OCI-LY3 (cell line): ENCODE measurements at regions not wholly inside any gene's neighbourhood (a gene's known extent, or its start where the extent isn't known, plus 50 kb on each side); places are given as distances from the start of the nearest gene placed in this dataset.
"Not testable (repeated sequence)": the region's sequence is repeated elsewhere in the genome, so short reads cannot be mapped to it uniquely, and the experiment has no call there.

ENCODE experiments used
- H2AFZ ChIP-seq: fragments of 200-600, 300-600 bp; shearing (Covaris generic); 2 replicates; pipeline ENCODE4 v1.6.0; 2014; ENCODE audit warnings: antibody characterized with exemption, low read depth, low read length
- H3K27ac ChIP-seq: fragments of 200-600, 300-600 bp; sonication (generic); 2 replicates; pipeline ENCODE4 v1.5.1; 2014; ENCODE audit warnings: mild to moderate bottlenecking, low read length, moderate library complexity, mixed read lengths
- H3K27me3 ChIP-seq: fragments of 200-600, 300-600 bp; sonication (generic); 2 replicates; pipeline ENCODE4 v1.6.1; 2014; ENCODE audit warnings: low read depth, low read length, mixed read lengths
- H3K36me3 ChIP-seq: fragments of 200-600, 300-600 bp; sonication (generic); replicated peaks from 2 replicates; pipeline ENCODE3; 2014; ENCODE audit warnings: low read depth, low read length, mixed read lengths
- H3K4me1 ChIP-seq: fragments of 300-600, 200-600 bp; sonication (generic); 2 replicates; pipeline ENCODE4 v1.6.1; 2014; ENCODE audit warnings: low read length, mixed read lengths
- H3K4me2 ChIP-seq: fragments of 200-600, 300-600 bp; sonication (generic); 2 replicates; pipeline ENCODE4 v1.6.1; 2014; ENCODE audit warnings: low read length, mixed read lengths
- H3K4me3 ChIP-seq: fragments of 300-600, 200-600 bp; sonication (generic); 2 replicates; pipeline ENCODE4 v1.5.1; 2014; ENCODE audit warnings: antibody characterized with exemption, mild to moderate bottlenecking, low read length, moderate library complexity
- H3K79me2 ChIP-seq: fragments of 300-600, 200-600 bp; shearing (Covaris generic); 2 replicates; pipeline ENCODE4 v1.6.1; 2014; ENCODE audit warnings: mild to moderate bottlenecking, low read length, mixed read lengths
- H3K9ac ChIP-seq: fragments of 300-600, 200-600 bp; shearing (Covaris generic); 2 replicates; pipeline ENCODE4 v1.6.0; 2014; ENCODE audit warnings: mild to moderate bottlenecking, low read length, moderate library complexity
- H3K9me3 ChIP-seq: fragments of 200-600, 300-600 bp; shearing (Covaris generic); 2 replicates; pipeline ENCODE4 v1.6.1; 2014; ENCODE audit warnings: low read length, mixed read lengths; ENCODE audit not compliant: insufficient read depth
- H4K20me1 ChIP-seq: fragments of 200-600, 300-600 bp; sonication (generic); 2 replicates; pipeline ENCODE4 v1.6.1; 2016; ENCODE audit warnings: low read length, mixed read lengths; ENCODE audit not compliant: insufficient read depth
- EZH2phosphoT487 ChIP-seq: fragments of 200-600 bp; shearing (Covaris generic); IDR thresholded peaks from 2 replicates; pipeline ENCODE4 v1.6.1; 2018; ENCODE audit warnings: antibody characterized with exemption, mixed run types, low read depth
- TF ChIP-seq, protein P1 (sequence below): fragments of 200-600, 300-600 bp; sonication (generic); IDR thresholded peaks from 2 replicates; pipeline ENCODE4 v1.5.1; 2014; ENCODE audit warnings: antibody characterized with exemption, low read length, low read depth

DNA sequence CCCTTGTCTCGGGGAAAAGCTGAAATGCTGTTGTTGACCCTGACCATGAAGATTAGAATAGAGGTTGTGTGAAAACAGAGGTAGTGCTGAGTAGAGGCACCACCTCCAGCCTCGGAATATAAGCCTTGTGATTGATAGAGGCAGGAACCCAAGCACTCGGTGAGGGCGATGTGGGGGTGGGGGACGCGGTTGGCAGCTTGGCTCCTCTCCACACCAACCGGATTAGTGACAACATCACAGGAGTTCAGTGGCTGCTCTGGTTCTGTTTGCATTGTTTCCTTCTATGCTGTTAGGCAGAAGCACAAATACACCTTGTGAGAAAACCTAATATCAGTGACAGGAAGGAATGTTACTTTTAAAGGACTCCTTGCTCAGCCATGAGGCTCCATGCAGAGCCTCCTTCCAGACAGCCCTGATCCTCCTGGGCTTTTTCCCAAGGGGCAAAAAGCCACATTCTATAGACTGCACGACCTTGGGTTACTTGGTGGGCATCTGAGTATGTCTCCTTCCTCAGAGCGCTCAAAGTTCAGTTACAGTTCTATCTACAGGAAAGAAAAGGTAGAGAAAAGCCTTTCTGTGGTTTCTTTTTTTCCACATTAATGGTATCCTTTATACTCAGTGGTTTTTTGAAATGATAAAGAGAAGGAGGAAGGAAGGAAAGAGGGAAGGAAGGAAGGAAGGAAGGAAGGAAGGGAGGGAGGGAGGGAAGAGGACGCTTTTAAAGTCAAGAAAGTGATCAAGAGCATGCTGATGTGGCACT lies 150.4 kb upstream of the NOCT start:
- Histone ChIP-seq H4K20me1 (no peaks in the 10 kb centered on the region), H3K9ac (no peak overlapping the region), H3K27me3 (peaks cover 25% of the 10 kb centered on the region), H3K79me2 (no peaks in the 10 kb centered on the region), H3K4me2 (peak overlapping the region; percentile 46), H3K27ac (no peak overlapping the region), H3K9me3 (no peaks in the 10 kb centered on the region), H3K4me1 (peaks cover 14% of the 10 kb centered on the region), H2AFZ (no peak overlapping the region), H3K4me3 (no peak overlapping the region), H3K36me3 (no peaks in the 10 kb centered on the region)
- no peak for TF ChIP-seq EZH2phosphoT487

DNA sequence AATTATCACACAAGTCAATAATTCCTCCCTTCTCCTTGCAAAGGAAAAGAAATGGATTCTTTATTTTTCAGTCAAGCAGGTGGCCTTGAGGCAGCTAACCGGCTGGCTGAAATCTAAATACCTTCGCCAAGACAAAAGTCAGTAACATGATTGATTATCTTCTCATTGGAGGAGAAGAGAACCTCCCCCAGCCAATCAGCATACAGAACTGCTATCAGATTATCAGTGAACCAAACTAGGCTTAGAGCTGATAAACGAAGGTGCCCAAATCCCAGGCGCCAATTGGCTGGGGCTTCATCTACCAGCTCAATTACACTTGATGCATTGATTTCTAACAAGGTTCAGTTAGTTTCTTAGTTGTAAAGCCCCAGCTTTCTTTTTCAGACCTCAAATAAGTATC lies 152.4 kb upstream of the NOCT start:
- H3K36me3 ChIP-seq, result no peaks in the 10 kb centered on the region
- no peak overlapping the region for H3K9ac ChIP-seq
- H3K4me1 ChIP-seq, result peaks cover 4% of the 10 kb centered on the region; the same call in 1 of the 2 replicates
- no peak for TF ChIP-seq EZH2phosphoT487
- no peaks in the 10 kb centered on the region for H3K79me2 ChIP-seq
- no peak overlapping the region for H2AFZ ChIP-seq
- H3K4me3 ChIP-seq, result no peak overlapping the region
- H3K9me3 ChIP-seq, result no peaks in the 10 kb centered on the region
- peaks cover 19% of the 10 kb centered on the region for H3K27me3 ChIP-seq
- no peaks in the 10 kb centered on the region for H4K20me1 ChIP-seq
- no peak overlapping the region for H3K4me2 ChIP-seq
- H3K27ac ChIP-seq, result no peak overlapping the region

DNA sequence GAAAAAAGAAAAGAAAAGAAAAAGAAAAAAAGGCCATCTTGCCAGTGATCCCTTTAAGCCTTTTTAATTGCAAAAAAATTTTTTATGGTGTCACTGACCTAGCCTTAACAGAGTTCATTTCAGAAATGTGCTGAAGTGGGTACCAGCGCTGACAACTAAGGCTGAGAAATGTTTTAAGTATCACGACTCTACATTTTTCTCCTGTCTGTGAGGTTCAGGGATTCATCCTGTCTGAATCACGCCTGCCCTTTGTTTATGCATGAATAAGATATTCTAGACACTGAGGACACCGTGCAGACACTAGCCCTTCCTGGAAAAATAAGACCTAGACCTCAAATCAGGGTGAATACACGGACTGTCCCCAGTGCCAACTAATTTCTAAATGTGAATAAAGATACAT lies 154.4 kb upstream of the NOCT start:
- Histone ChIP-seq H3K9ac (no peak overlapping the region), H3K79me2 (no peaks in the 10 kb centered on the region), H3K27ac (no peak overlapping the region), H3K9me3 (no peaks in the 10 kb centered on the region), H2AFZ (no peak overlapping the region), H3K36me3 (no peaks in the 10 kb centered on the region), H3K4me1 (peaks cover 4% of the 10 kb centered on the region; the same call in 1 of the 2 replicates), H3K4me3 (no peak overlapping the region), H3K27me3 (peaks cover 10% of the 10 kb centered on the region), H4K20me1 (no peaks in the 10 kb centered on the region), H3K4me2 (no peak overlapping the region)
- TF ChIP-seq, protein P1, sequence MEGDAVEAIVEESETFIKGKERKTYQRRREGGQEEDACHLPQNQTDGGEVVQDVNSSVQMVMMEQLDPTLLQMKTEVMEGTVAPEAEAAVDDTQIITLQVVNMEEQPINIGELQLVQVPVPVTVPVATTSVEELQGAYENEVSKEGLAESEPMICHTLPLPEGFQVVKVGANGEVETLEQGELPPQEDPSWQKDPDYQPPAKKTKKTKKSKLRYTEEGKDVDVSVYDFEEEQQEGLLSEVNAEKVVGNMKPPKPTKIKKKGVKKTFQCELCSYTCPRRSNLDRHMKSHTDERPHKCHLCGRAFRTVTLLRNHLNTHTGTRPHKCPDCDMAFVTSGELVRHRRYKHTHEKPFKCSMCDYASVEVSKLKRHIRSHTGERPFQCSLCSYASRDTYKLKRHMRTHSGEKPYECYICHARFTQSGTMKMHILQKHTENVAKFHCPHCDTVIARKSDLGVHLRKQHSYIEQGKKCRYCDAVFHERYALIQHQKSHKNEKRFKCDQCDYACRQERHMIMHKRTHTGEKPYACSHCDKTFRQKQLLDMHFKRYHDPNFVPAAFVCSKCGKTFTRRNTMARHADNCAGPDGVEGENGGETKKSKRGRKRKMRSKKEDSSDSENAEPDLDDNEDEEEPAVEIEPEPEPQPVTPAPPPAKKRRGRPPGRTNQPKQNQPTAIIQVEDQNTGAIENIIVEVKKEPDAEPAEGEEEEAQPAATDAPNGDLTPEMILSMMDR, result no peak
- TF ChIP-seq EZH2phosphoT487, result no peak

DNA sequence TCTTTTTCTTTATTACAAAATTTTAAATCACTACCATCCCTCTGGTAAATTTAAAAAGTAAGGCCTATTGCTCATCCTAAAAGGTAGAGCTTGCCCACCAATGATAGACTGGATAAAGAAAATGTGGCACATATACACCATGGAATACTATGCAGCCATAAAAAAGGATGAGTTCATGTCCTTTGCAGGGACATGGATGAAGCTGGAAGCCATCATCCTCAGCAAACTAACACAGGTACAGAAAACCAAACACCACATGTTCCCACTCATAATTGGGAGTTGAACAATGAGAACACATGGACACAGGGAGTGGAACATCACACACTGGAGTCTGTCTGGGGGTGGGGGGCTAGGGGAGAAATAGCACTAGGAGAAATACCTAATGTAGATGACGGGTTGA lies 155.2 kb upstream of the NOCT start:
- not testable (repeated sequence) for H3K9me3 ChIP-seq, H3K36me3 ChIP-seq

DNA sequence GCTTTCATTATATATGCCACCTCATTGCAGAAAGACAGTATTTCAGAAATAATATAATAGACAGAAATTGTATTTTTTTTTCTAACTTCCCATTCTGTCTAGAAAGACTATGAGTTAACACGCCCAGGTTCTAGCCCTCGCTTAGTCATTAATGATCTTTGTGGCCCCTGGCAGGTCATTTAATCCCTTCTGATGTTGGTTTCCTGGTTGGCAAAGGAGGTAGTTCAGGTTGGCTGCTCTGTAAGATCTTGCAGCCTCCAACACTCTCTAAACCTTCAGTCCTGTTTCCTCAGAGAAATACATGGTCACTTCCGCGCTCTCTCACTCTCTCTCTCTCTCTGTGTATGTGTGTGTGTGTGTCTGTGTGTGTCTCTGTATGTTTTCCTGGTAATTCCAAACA lies 156.3 kb upstream of the NOCT start:
- Histone ChIP-seq H3K27me3 (peaks cover 5% of the 10 kb centered on the region; the same call in 1 of the 2 replicates), H3K79me2 (no peaks in the 10 kb centered on the region), H3K4me2 (no peak overlapping the region), H3K9ac (no peak overlapping the region), H2AFZ (no peak overlapping the region), H3K4me1 (no peaks in the 10 kb centered on the region), H3K36me3 (no peaks in the 10 kb centered on the region), H3K9me3 (no peaks in the 10 kb centered on the region), H3K4me3 (no peak overlapping the region), H3K27ac (no peak overlapping the region), H4K20me1 (no peaks in the 10 kb centered on the region)
- TF ChIP-seq EZH2phosphoT487, result no peak
- TF ChIP-seq, protein P1, result no peak

More for the DNA sequence above, 155.2 kb upstream of the NOCT start:
- not testable (repeated sequence) for H3K4me2 ChIP-seq, H3K4me3 ChIP-seq, H4K20me1 ChIP-seq, H3K79me2 ChIP-seq, H3K27ac ChIP-seq, H3K9ac ChIP-seq, H2AFZ ChIP-seq, H3K4me1 ChIP-seq
- peaks cover 14% of the 10 kb centered on the region for H3K27me3 ChIP-seq
